IPS-20b (cell line): ENCODE measurements at regions not wholly inside any gene's neighbourhood (a gene's known extent, or its start where the extent isn't known, plus 50 kb on each side); places are given as distances from the start of the nearest gene placed in this dataset.

Experiments
- H3K27ac ChIP-seq: one replicate; pipeline ENCODE4 v1.5.1; 2013; ENCODE audit warnings: low read length
- H3K27me3 ChIP-seq: 2 replicates; pipeline ENCODE4 v1.6.1; 2013; ENCODE audit warnings: mild to moderate bottlenecking, low read length, inconsistent platforms; ENCODE audit not compliant: insufficient read depth
- H3K36me3 ChIP-seq: 2 replicates; pipeline ENCODE4 v1.6.1; 2013; ENCODE audit warnings: low read depth, mild to moderate bottlenecking, inconsistent platforms, low read length, moderate library complexity; ENCODE audit not compliant: insufficient read depth
- H3K4me1 ChIP-seq: 2 replicates; pipeline ENCODE4 v1.6.1; 2013; ENCODE audit warnings: mild to moderate bottlenecking, control low read depth, inconsistent platforms, low read length, moderate library complexity; ENCODE audit not compliant: insufficient read depth
- H3K4me3 ChIP-seq: 2 replicates; pipeline ENCODE4 v1.5.1; 2013; ENCODE audit warnings: mild to moderate bottlenecking, low read length, inconsistent platforms
- H3K9ac ChIP-seq: 2 replicates; pipeline ENCODE4 v1.6.1; 2013; ENCODE audit warnings: low read depth, mild to moderate bottlenecking, inconsistent platforms, low read length, moderate library complexity
- H3K9me3 ChIP-seq: 2 replicates; pipeline ENCODE4 v1.6.1; 2013; ENCODE audit warnings: mild to moderate bottlenecking, low read depth, low read length, inconsistent platforms; ENCODE audit not compliant: insufficient read depth

DNA sequence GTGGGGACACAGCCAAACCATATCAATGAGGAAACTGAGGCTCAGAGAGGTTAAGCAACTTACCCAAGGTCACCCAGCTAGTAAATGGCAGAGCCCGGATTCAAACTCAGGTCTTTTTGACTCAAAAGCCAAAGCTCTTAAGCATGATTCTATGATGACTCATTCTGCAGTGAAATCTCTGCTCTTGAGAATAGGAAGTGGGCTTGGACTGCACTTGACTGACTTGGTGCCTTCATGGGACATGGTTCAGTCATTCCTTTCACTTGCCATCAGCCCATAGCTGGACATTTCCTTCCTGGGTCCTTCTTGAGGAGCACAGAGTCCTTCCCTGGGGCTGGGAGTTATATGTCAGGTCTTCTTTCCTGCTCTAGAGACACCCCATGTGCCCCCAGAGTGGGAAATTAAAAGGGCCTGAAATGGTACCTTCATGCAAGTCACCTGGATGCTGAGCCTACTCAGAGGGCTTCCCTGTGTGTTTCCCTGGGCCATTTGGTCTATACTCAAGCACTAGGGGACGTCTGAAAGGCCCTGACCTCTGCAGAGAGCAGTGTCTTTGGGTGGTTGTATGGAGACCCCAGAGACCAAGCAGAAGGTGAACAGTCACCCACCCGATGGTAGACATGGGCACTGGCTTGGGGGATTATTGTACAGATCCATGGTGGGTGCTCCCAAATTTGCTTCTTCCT is 62.4 kb upstream of the SDK1 start:
- H3K9me3 ChIP-seq, result peaks cover 11% of the 10 kb centered on the region; the same call in 1 of the 2 replicates
- H3K27me3 ChIP-seq, result no peaks in the 10 kb centered on the region
- H3K9ac ChIP-seq, result no peak overlapping the region
- H3K36me3 ChIP-seq, result no peaks in the 10 kb centered on the region
- no peak overlapping the region for H3K4me3 ChIP-seq
- no peak overlapping the region for H3K27ac ChIP-seq
- H3K4me1 ChIP-seq, result no peaks in the 10 kb centered on the region; the same call in 1 of the 2 replicates

DNA sequence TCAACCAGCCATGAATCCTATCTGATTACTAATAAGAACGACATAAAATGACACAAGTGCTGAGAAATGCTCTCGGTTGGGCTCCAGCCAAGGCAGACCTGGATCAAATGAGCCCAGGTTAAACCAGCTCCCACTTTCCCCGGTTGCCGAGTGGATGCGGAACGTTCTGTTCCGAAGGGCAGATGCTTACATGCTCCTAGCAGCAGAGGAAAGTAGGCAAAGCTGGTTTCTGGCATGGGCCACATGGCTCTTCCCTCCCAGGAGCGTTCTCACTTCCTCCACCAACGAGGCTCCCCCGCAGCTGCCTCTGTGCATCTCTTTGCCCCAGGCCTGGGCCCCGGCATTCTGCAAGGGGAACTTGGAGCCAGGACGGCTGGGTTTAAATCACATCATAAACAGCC is 61.8 kb upstream of the SDK1 start:
- Histone ChIP-seq H3K9me3 (peaks cover 11% of the 10 kb centered on the region; the same call in 1 of the 2 replicates), H3K4me3 (no peak overlapping the region), H3K27ac (no peak overlapping the region), H3K4me1 (peaks cover 2% of the 10 kb centered on the region), H3K27me3 (no peaks in the 10 kb centered on the region), H3K36me3 (no peaks in the 10 kb centered on the region), H3K9ac (no peak overlapping the region)

DNA sequence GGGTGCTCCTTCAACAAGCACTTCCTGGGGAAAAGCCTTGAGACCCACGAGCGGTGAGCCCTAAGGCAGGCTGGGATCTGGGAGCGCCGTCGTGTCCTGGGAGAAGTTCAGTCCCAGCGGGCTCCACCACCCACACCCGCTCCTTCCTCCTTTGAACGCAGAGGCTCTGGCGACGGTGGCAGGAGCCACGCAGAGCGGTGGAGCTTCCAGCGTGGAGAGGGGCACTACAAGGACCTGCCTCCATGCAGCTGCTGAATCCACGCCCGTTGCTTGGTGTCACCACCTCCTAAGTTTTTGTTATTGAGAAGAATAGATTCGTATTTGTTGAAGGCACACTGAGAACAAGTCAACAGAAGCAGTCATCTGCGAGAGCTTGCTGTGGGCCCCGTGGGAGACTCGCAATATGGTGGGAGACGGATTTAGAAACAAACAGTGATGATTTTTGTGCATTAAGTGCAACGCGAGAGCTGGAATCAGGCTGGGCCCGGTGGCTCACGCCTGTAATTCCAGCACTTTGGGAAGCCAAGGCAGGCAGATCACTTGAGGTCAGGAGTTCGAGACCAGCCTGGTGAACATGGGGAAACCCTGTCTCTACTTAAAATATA is 60.1 kb upstream of the SDK1 start:
- Histone ChIP-seq H3K36me3 (no peaks in the 10 kb centered on the region), H3K27ac (no peak overlapping the region), H3K4me3 (no peak overlapping the region), H3K9me3 (peaks cover 5% of the 10 kb centered on the region; the same call in 1 of the 2 replicates), H3K4me1 (peaks cover 4% of the 10 kb centered on the region), H3K27me3 (no peaks in the 10 kb centered on the region), H3K9ac (no peak overlapping the region)

DNA sequence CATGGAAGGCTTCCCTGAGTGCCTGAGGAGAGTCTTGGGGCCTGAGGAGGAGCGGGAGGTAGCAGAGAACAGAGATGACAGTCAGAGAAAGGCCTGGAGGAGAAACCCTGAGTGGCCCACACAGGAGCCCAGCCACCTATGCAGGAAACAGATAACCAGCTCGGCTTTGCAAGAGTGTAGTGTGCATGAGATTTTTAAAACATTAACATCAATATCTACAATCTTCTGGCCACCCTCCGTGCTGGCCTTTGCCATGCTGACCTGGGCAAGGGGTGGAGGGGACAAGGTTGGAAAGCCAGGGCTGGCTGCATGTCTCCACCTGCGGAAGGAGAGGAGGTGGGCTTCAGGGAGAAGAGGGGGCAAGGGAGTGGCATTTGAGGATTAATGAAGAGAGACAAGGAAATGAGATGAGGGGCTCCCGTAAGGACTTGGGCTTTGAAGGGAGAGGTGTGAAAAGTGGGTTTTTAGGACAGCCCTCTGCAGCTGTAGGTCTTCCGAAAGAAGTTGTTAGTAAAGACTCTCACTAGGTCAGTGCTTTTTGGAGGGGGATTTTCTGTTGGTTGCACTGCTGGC is 59.3 kb upstream of the SDK1 start:
- no peaks in the 10 kb centered on the region for H3K27me3 ChIP-seq
- no peak overlapping the region for H3K27ac ChIP-seq
- no peaks in the 10 kb centered on the region for H3K36me3 ChIP-seq
- peaks cover 4% of the 10 kb centered on the region for H3K4me1 ChIP-seq
- H3K9ac ChIP-seq, result no peak overlapping the region
- no peak overlapping the region for H3K4me3 ChIP-seq
- H3K9me3 ChIP-seq, result 0 out of 2 replicates have a peak, but pooled peaks cover 3% of the 10 kb centered on the region

DNA sequence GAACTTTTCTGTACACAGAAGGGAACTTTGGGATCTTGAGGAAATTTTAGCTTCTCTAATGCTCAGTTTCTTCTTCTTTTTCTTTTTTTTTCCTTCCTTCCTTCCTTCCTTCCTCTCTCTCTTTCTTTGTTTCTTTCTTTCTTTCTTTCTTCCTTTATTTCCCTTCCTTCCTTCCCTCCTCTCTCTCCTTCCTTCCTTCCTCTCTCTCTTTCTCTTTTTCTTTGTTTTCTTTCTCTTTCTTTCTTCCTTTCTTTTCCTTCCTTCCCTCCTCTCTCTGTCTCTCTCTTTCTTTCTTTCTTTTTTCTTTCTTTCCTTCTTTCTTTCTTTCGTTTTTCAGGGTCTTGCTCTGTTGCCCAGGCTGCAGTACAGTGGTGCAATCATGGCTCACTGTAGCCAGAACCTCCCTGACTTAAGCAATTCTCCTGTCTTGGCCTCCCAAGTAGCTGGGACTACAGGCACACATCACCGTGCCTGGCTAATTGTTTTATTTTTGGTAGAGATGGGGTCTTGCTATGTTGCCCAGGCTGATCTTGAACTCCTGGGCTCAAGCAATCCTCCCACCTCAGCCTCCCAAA is 58.6 kb upstream of the SDK1 start:
- H3K27me3 ChIP-seq, result no peaks in the 10 kb centered on the region
- H3K27ac ChIP-seq, result no peak overlapping the region
- H3K4me1 ChIP-seq, result peaks cover 4% of the 10 kb centered on the region
- no peak overlapping the region for H3K4me3 ChIP-seq
- H3K36me3 ChIP-seq, result no peaks in the 10 kb centered on the region
- peaks cover 6% of the 10 kb centered on the region; the same call in 1 of the 2 replicates for H3K9me3 ChIP-seq
- H3K9ac ChIP-seq, result no peak overlapping the region

DNA sequence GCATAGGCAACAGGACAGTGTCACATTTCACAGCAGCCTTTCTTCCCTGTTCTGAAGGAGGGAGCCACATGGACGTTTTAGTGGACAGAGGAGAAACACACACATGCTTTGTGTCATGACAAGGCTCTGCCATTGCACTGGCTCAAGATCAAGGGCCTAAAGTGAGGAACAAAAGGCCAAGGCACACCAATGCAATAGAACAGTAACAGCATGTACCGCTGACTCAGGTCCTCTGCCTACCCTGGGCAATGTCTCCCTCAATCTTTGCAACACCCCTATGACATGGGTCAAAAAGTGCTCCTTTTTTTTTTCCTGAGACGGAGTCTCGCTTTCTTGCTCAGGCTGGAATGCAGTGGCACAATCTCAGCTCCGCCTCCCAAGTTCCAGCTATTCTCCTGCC is 57.8 kb upstream of the SDK1 start:
- H3K36me3 ChIP-seq, result no peaks in the 10 kb centered on the region
- peaks cover 6% of the 10 kb centered on the region; the same call in 1 of the 2 replicates for H3K9me3 ChIP-seq
- no peak overlapping the region for H3K4me3 ChIP-seq
- peaks cover 4% of the 10 kb centered on the region for H3K4me1 ChIP-seq
- no peaks in the 10 kb centered on the region for H3K27me3 ChIP-seq
- H3K27ac ChIP-seq, result no peak overlapping the region
- no peak overlapping the region for H3K9ac ChIP-seq

DNA sequence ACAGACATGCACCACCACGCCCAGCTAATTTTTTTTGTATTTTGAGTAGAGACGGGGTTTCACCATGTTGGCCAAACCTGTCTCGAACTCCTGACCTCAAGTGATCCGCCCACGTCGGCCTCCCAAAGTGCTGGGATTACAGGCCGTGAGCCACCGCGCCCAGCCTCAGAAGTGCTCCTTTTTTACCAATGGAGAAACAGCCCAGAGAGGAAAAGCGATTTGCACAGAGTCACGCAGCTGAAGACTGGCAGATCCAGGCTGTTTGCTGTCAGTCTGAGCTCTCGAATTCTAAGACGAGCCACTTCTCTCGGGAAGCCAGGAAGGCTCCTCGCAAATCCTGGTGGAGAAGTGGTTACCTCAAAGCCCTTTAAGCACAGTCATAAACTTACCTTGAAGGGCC is 57.4 kb upstream of the SDK1 start:
- no peak overlapping the region for H3K9ac ChIP-seq
- no peaks in the 10 kb centered on the region for H3K36me3 ChIP-seq
- H3K9me3 ChIP-seq, result peaks cover 6% of the 10 kb centered on the region; the same call in 1 of the 2 replicates
- H3K27ac ChIP-seq, result no peak overlapping the region
- H3K4me1 ChIP-seq, result peaks cover 6% of the 10 kb centered on the region
- H3K27me3 ChIP-seq, result no peaks in the 10 kb centered on the region
- no peak overlapping the region for H3K4me3 ChIP-seq

DNA sequence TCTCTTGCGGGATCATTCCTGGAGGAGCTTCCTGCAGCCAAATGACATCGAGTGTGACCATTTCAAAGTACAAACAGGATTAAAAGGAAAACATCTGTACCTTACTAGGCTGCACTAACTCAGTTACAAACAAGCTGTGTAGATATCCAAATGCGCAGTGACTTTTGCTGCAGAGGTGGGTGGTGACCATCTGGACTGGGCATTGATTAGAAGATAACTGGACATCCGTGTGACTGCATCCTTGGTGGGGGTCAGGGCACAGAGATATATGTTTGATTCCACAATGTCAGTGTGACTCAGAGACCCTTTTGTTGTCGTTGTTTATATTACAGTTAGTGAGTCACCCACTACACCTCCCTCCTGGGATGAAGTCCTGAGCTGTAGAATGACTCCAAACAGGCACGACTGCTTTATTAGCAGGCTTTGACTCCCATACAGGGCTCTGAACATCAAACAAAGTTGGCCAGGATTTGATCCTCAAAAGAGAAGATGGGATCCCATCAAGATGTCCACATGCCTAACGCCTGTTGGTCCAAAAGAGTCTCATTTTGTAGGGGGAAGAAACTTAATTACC is 56.7 kb upstream of the SDK1 start:
- Histone ChIP-seq H3K4me1 (peaks cover 8% of the 10 kb centered on the region), H3K9ac (no peak overlapping the region), H3K27me3 (no peaks in the 10 kb centered on the region), H3K27ac (no peak overlapping the region), H3K36me3 (no peaks in the 10 kb centered on the region), H3K4me3 (no peak overlapping the region), H3K9me3 (peaks cover 6% of the 10 kb centered on the region; the same call in 1 of the 2 replicates)

DNA sequence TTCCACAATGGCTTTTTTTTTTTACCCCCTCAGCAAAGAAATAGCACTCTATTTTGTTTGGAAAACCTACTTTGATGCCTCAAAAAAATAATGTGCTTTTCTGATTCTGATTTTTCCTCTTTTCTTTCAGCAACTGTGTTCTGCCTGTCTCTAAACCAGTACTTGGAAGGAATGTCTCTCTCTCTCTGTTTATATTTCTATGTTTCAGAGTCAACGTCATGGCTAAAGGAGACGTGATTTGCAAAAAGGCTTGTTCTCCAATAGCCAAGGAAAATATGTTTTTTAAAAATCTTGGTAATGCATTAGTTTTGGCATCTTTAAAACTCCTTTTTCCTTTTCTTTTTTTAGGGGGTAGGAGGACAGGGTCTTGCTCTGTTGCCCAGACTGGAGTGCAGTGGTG is 56.0 kb upstream of the SDK1 start:
- H3K36me3 ChIP-seq, result no peaks in the 10 kb centered on the region
- H3K4me3 ChIP-seq, result no peak overlapping the region
- H3K27ac ChIP-seq, result no peak overlapping the region
- H3K27me3 ChIP-seq, result no peaks in the 10 kb centered on the region
- H3K9ac ChIP-seq, result no peak overlapping the region
- H3K9me3 ChIP-seq, result peaks cover 6% of the 10 kb centered on the region; the same call in 1 of the 2 replicates
- peaks cover 8% of the 10 kb centered on the region for H3K4me1 ChIP-seq

DNA sequence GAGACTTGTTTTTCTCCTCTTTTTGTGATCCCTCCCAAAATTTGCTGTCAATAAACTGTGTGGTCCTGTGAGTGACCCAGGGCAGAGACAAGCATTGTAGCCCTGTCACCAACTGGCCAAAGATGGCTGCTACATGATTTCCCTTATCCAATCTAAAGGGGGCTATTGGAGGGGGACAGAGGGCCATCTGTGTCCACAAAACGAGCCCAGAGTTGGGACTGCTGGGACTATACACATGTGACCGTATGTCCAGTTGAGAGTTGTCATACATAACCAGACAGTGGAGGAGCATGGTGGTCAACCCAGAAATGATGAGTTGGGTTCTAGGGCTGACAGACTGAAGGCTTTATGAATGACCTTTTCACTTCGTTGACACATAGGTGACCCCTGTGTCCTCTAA is 55.3 kb upstream of the SDK1 start:
- Histone ChIP-seq H3K4me3 (no peak overlapping the region), H3K9ac (no peak overlapping the region), H3K27me3 (no peaks in the 10 kb centered on the region), H3K36me3 (no peaks in the 10 kb centered on the region), H3K4me1 (peaks cover 8% of the 10 kb centered on the region), H3K9me3 (peaks cover 6% of the 10 kb centered on the region; the same call in 1 of the 2 replicates), H3K27ac (no peak overlapping the region)

DNA sequence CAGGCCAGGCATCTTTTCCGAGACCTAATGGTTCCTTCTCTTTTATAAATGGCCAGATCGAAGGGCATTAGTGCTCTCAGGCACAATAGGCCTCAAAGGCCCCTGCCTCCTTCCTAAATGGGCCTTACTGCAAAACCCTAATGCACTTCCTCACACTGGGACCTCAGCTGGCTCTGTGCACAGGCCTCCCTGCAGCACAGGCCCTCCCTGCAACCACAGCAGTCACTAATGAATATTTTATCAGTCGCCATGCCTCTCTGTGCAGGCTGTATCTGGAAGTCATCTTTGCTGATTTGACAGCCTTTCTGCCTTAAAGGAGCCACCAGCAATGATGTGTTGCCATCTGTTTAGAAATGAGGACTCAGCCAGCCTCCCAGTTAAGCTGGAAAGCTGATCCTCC is 54.9 kb upstream of the SDK1 start:
- no peaks in the 10 kb centered on the region for H3K27me3 ChIP-seq
- H3K9me3 ChIP-seq, result peaks cover 6% of the 10 kb centered on the region; the same call in 1 of the 2 replicates
- peaks cover 8% of the 10 kb centered on the region; the same call in 1 of the 2 replicates for H3K4me1 ChIP-seq
- no peak overlapping the region for H3K9ac ChIP-seq
- no peak overlapping the region for H3K4me3 ChIP-seq
- H3K36me3 ChIP-seq, result no peaks in the 10 kb centered on the region
- H3K27ac ChIP-seq, result no peak overlapping the region
